ENCODE measurements at regions not wholly inside any gene's neighbourhood (a gene's known extent, or its start where the extent isn't known, plus 50 kb on each side); places are given as distances from the start of the nearest gene placed in this dataset.
"Not testable (repeated sequence)": the region's sequence is repeated elsewhere in the genome, so short reads cannot be mapped to it uniquely, and the experiment has no call there.

DNA sequence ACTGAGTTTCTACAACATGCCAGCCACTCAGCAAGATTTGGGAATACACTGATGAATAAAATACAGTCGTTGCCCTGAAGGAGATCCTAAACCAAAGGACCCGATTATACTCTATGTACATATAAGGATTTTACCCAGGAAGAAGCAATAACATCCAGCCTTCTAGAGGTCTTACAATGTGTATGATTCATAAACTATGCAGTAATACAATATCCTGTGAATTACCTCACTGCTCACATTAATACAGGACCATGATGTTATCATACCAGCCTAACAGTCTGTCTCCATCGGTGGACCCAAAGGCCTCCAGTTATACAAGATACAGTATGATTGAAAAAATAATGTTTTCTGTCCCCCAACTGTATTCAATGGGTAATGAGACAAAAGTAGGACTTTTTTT, 310.5 kb upstream of the TRPM3 start:
- DNase-seq: no peak
- H3K4me3 Mint-ChIP-seq: no peak overlapping the region
- H3K27ac Mint-ChIP-seq: no peak overlapping the region
- H3K27me3 Mint-ChIP-seq: peaks cover 7% of the 10 kb centered on the region
- H3K36me3 Mint-ChIP-seq (ENCODE audit: low read depth): no peaks in the 10 kb centered on the region
- H3K9me3 Mint-ChIP-seq: peaks cover 2% of the 10 kb centered on the region
- H3K4me1 Mint-ChIP-seq (ENCODE audit: low read depth): no peaks in the 10 kb centered on the region

DNA sequence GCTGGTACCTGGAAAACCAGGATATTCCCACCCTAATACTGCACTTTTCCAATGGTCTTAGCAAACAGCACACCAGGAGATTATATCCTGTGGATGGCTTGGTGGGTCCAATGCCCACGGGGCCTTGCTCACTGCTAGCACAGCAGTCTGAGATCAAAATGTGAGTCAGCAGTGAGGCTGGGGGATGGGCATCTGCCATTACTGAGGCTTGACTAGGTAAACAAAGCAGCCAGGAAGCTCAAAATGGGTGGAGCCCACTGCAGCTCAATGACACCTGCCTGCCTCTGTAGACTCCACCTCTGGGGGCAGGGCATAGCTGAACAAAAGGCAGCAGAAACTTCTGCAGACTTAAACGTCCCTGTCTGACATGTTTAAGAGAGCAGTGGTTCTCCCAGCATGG, 285.9 kb upstream of the TRPM3 start:
- not testable (repeated sequence) for H3K36me3 Mint-ChIP-seq (ENCODE audit: low read depth); DNase-seq; H3K9me3 Mint-ChIP-seq; H3K27ac Mint-ChIP-seq; H3K4me1 Mint-ChIP-seq (ENCODE audit: low read depth); H3K4me3 Mint-ChIP-seq; H3K27me3 Mint-ChIP-seq

DNA sequence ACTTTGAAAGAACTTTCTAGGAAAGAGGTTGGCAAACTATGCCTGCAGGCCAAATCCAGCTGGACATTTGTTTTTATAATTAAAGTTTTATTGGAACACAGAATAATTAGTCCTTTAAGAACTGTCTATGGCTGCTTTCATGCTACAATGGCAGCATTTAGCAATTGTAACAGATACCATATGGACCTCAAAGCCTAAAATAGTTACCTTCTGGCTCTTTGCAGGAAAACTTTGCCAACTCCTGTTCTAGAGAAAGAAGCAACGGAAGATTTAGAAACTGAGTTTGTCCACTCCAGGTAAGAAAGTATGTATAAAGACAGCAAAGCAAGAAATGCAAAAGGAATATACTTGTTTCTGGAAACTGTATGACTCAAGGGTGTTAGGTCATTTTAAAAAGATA, 281.7 kb upstream of the TRPM3 start:
- Mint-ChIP-seq H3K27ac (no peak overlapping the region), H3K4me1 (ENCODE audit: low read depth) (no peaks in the 10 kb centered on the region)

DNA sequence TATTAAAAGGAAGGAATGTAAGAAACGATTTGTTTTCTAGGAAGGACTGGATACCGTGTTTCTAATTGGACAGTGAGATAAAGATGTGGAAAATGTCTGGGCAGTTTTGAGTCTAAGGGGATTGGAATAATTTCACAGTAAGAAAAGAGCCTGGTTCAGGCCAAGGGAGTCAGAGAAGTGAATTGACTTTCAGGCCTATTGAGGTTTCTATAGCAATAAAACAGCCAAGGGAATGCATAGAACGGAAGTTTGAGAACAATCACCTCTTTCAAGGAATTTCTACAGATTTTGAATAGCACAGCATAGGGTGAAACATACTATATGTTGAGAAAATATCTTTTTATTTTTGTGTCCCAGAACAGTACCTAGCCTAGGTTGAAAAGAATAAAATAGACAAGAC, 271.6 kb upstream of the TRPM3 start:
- H3K9me3 Mint-ChIP-seq: no peaks in the 10 kb centered on the region

More for the DNA sequence above, 281.7 kb upstream of the TRPM3 start:
- H3K36me3 Mint-ChIP-seq (ENCODE audit: low read depth): no peaks in the 10 kb centered on the region
- no peak for DNase-seq
- no peaks in the 10 kb centered on the region for H3K9me3 Mint-ChIP-seq
- peaks cover 11% of the 10 kb centered on the region for H3K27me3 Mint-ChIP-seq
- H3K4me3 Mint-ChIP-seq: no peak overlapping the region

DNA sequence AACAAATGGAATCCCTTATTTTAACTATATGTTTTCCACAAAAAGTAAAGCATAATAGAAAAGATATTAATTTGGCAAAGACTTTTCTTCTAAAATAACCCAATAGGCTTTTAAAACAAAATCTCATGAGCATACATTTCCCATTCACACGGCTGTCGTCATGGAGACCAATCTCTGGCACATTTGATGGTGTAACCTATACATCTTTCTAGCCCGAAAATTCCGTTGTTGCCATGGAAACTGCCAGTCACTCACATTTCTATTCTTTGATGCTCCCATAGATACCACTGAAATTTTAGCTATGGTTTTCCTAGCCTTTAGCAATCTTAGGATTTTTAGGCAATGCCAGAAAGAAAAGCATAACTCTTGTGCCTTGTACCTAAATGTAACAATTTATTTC, 262.9 kb upstream of the TRPM3 start:
- Mint-ChIP-seq H3K27ac (no peak overlapping the region), H3K36me3 (ENCODE audit: low read depth) (no peaks in the 10 kb centered on the region), H3K27me3 (no peaks in the 10 kb centered on the region), H3K4me1 (ENCODE audit: low read depth) (no peaks in the 10 kb centered on the region), H3K9me3 (no peaks in the 10 kb centered on the region), H3K4me3 (no peak overlapping the region)
- DNase-seq: no peak

More for the DNA sequence above, 271.6 kb upstream of the TRPM3 start:
- Mint-ChIP-seq H3K36me3 (ENCODE audit: low read depth) (no peaks in the 10 kb centered on the region), H3K4me3 (no peak overlapping the region), H3K27me3 (peaks cover 9% of the 10 kb centered on the region), H3K4me1 (ENCODE audit: low read depth) (no peaks in the 10 kb centered on the region), H3K27ac (no peak overlapping the region)
- DNase-seq: no peak

DNA sequence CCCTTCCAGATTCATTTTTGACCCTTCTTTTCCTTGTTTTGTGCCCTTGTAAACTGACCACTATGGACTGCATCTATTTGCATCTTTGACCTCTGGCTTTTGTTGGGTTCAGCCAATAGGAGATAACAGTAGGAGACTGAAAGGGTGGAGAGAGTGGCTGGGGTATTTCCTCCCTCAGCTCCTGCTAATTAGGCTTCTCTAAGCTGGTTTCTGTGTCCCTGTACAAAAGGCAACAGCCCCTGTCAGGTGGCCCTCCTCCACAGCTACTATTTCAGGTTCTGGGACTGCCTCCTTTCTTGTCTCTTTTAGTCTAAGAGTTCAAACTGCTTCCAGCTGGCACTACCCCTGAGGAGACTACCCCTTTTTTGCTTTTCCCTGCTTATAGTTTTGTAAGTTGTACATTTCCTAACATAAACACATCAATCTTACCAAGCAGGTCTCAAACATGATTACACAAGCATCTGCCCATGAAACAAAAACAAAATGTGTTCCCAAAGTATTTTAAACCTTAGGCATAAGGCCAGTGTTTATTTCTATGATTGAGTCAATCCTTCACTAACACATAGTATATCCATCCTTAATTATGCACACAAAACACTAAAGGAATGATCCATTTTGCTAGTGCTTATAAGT, 262.0 kb upstream of the TRPM3 start:
- Mint-ChIP-seq H3K36me3 (ENCODE audit: low read depth) (no peaks in the 10 kb centered on the region), H3K4me1 (ENCODE audit: low read depth) (no peaks in the 10 kb centered on the region), H3K27ac (no peak overlapping the region), H3K4me3 (no peak overlapping the region), H3K27me3 (no peaks in the 10 kb centered on the region), H3K9me3 (no peaks in the 10 kb centered on the region)
- DNase-seq: no peak

DNA sequence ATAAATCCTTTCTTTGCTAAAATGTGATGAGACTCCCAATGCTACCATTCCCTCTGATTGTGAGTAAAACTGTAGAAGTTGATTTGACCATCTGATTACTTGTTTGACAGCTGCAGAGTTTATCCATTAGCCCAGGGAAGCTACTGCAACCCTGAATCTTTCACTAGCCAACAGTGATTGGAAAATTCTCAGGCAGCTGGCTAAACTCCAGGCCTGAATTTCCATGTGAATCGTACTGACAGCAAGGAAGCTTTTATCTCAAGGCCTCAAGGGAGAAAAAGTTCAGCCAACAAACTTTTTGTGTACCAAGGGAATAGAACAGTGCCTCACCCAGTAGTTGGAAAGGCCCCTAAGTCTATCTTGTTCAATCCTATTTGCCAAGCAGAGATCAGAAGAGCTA, 246.7 kb upstream of the TRPM3 start:
- Mint-ChIP-seq H3K27me3 (peaks cover 12% of the 10 kb centered on the region), H3K9me3 (no peaks in the 10 kb centered on the region), H3K36me3 (ENCODE audit: low read depth) (no peaks in the 10 kb centered on the region), H3K4me3 (no peak overlapping the region), H3K27ac (no peak overlapping the region), H3K4me1 (ENCODE audit: low read depth) (no peaks in the 10 kb centered on the region)
- no peak for DNase-seq

DNA sequence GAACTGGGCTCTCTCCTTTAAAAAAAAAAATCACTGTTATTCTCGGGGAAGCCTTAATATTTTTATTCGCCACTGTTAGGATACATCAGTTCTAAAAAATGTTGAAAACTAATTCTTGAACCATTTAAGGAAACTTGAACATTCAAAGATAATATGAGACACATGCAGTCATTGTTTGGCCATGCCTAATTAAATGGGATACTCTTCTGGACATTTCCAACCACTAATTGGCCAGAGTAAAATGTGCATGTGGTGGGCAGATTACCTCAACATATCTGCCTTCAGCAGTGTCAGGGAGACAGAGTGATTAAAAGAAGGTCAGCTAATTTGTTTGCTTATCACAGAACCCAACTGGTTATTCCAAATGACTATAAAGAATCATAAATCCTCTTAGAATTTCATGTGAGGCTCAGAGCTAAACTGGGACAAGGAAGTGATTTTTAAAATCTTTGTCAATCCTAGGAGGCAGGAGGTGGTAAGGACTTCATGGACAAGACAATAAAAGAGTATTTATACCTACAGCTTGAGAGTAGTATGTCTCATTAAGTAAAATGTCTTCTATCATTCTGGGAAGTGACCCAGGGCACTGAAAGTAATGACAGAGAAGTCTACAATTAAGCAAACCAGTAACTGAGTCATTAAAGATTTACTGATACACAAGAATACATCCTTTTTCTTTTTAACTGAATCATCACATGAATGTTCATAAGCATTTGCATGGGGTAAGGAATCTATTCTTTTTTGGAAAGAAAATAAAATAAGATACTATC, 242.9 kb upstream of the TRPM3 start:
- Mint-ChIP-seq H3K27ac (no peak overlapping the region), H3K9me3 (no peaks in the 10 kb centered on the region), H3K4me3 (no peak overlapping the region), H3K27me3 (no peaks in the 10 kb centered on the region), H3K4me1 (ENCODE audit: low read depth) (no peaks in the 10 kb centered on the region), H3K36me3 (ENCODE audit: low read depth) (no peaks in the 10 kb centered on the region)
- no peak for DNase-seq

DNA sequence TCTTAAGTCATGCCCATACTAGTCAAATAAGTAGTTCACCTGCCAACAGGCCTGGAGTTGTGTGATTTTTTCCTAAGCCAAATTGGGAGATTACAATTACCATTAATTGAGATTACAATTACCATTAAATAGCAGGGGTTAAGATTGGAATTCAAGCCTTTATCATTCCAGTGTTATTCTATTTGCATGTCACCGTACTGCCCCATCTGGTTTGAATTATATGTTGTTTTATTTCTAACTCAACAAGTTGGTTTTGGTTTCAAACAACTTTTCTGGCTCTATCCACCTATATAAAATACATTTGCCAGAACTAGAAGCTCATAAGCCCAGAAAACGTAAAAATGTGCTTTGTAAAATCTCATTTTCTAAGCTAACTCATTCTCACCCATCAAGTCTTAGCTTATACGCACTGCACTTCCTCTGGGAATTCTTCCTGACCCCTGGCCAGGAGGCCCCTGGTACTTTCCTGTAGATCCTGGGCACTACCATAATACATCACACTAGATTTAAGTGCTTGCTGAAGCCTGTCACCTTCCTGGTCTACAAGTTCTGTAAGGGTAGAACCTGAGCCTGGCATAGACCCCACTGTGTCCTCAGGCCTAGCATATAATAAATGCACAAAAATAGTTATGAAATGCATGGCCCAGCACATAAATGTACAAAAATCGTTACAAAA, 242.0 kb upstream of the TRPM3 start:
- Mint-ChIP-seq H3K36me3 (ENCODE audit: low read depth) (no peaks in the 10 kb centered on the region), H3K9me3 (no peaks in the 10 kb centered on the region), H3K27ac (no peak overlapping the region), H3K4me1 (ENCODE audit: low read depth) (no peaks in the 10 kb centered on the region), H3K4me3 (no peak overlapping the region), H3K27me3 (peaks cover under 1% of the 10 kb centered on the region)
- no peak for DNase-seq

DNA sequence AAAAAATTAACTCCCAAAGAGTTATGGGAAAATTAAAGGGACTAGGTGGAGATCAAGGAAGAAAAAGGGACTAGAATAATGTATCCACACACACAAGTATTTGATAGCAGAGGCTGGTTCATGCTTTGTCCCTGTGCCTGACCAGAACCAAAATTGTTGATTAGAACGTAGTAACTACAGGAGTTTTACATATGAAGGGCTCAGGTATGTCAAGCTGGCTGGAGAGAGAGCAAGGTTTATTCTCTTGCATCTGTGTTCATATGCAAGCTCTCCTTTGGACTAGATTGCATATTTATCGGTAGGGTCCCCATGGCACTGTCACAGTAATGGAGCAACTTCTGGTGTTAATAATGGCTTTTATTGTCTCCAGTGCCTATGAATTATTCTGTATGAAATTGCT, 239.9 kb upstream of the TRPM3 start:
- H3K4me3 Mint-ChIP-seq: no peak overlapping the region
- no peak for DNase-seq
- H3K27ac Mint-ChIP-seq: no peak overlapping the region
- no peaks in the 10 kb centered on the region for H3K4me1 Mint-ChIP-seq (ENCODE audit: low read depth)
- no peaks in the 10 kb centered on the region for H3K9me3 Mint-ChIP-seq
- H3K36me3 Mint-ChIP-seq (ENCODE audit: low read depth): no peaks in the 10 kb centered on the region
- peaks cover 2% of the 10 kb centered on the region for H3K27me3 Mint-ChIP-seq

DNA sequence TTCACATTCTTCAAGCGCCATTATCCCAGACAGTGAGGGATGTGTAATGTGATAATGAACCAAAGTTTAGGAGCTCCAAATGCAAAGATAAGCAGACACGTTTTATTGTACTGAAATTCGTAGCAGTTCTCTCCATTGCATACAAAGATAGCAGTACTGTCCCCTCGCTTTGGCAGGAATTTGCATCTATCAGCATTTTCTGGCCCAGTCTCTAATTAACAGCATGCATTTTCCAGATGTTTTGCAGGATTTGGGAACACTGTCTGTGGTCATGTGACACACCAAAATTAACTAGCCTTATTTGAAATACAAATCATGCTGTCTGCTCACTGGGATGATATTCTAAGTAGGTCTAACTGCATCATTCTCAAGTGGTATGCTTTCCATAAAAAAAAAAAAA, 235.9 kb upstream of the TRPM3 start:
- Mint-ChIP-seq H3K27ac (no peak overlapping the region), H3K36me3 (ENCODE audit: low read depth) (no peaks in the 10 kb centered on the region), H3K27me3 (peaks cover 2% of the 10 kb centered on the region), H3K4me1 (ENCODE audit: low read depth) (no peaks in the 10 kb centered on the region), H3K4me3 (no peak overlapping the region), H3K9me3 (no peaks in the 10 kb centered on the region)
- no peak for DNase-seq

DNA sequence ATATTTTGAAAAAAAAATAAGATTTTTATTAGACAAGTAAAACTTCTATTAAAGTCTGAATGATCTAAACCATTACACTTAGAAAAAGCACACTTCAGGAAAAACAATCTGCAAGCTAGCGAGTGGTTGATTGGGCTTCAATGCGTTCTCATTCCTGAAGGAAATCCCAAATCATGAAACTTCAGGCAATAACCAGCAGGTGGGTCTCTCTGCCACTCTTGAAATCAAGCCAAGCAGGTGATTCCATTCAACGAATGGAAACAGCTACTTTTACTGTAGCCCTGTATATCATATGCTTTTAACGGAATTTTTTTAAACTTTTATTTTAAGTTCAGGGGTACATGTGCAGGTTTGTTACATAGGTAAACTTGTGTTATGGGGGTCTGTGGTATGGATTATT, 234.5 kb upstream of the TRPM3 start:
- Mint-ChIP-seq H3K27ac (no peak overlapping the region), H3K4me3 (no peak overlapping the region), H3K27me3 (peaks cover 2% of the 10 kb centered on the region), H3K9me3 (no peaks in the 10 kb centered on the region), H3K4me1 (ENCODE audit: low read depth) (no peaks in the 10 kb centered on the region), H3K36me3 (ENCODE audit: low read depth) (no peaks in the 10 kb centered on the region)
- no peak for DNase-seq

DNA sequence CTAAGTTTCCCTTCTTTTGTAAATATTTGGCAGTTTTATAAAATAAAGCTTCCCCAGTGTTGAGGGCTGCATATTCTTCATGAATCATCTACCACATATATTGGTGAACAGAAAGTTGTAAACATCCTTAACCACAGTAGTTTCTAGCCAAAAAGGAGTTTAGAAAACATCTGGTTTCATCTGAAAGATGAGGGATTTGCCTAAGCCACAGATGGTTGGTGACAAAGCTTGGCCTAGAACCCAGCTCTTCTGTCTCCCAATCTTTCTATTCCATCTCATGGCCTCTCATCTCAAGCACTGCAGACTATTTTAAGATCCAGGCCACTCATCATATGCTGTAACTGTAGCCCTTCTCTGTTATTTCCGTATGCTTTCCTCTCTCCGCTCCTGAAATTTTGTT, 232.3 kb upstream of the TRPM3 start:
- Mint-ChIP-seq H3K36me3 (ENCODE audit: low read depth) (no peaks in the 10 kb centered on the region), H3K9me3 (no peaks in the 10 kb centered on the region), H3K27me3 (peaks cover 2% of the 10 kb centered on the region), H3K27ac (no peak overlapping the region), H3K4me1 (ENCODE audit: low read depth) (no peaks in the 10 kb centered on the region), H3K4me3 (no peak overlapping the region)
- DNase-seq: no peak

DNA sequence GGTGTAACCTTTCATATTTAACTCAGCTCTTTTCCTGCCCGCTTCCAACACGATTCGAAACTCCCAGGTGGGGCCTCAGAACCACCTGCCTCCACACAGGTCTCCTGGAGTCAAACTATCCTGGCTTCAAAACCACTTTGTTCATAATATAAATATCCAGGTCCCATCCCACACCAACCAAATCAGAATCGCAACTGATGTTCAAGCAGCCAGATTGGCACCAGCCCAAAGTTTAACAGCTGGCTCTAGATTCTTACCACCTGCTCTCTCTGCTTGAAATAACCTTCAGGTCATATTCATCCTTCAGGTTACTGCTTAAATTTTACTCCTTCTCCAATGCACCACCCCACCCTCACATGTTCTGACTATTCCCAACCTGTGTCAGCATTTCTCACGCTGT, 231.4 kb upstream of the TRPM3 start:
- no peaks in the 10 kb centered on the region for H3K4me1 Mint-ChIP-seq (ENCODE audit: low read depth)
- DNase-seq: no peak
- H3K36me3 Mint-ChIP-seq (ENCODE audit: low read depth): no peaks in the 10 kb centered on the region
- no peaks in the 10 kb centered on the region for H3K27me3 Mint-ChIP-seq
- H3K9me3 Mint-ChIP-seq: no peaks in the 10 kb centered on the region
- H3K4me3 Mint-ChIP-seq: no peak overlapping the region
- no peak overlapping the region for H3K27ac Mint-ChIP-seq

DNA sequence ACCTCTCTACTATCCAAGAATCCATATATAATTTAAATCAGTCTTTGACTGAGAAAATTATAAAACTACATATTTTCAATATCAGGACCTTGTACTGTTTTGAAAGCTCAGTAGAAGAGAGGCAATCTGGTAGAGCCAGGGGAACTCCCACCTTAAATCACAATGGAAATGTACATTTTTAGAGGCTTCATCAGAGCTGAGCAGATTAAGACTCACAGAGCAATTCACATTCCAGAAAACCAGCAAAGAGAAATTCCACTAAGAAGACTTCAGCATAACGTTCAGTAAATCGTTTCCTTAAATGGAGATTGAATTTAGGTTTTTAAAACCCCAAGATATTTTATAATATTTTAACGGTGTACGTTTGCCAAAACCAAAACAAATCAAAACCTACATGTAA, 227.8 kb upstream of the TRPM3 start:
- no peaks in the 10 kb centered on the region for H3K9me3 Mint-ChIP-seq
- no peak overlapping the region for H3K27ac Mint-ChIP-seq

More for the DNA sequence above, 227.8 kb upstream of the TRPM3 start:
- no peak for DNase-seq
- H3K36me3 Mint-ChIP-seq (ENCODE audit: low read depth): no peaks in the 10 kb centered on the region
- no peak overlapping the region for H3K4me3 Mint-ChIP-seq
- no peaks in the 10 kb centered on the region for H3K4me1 Mint-ChIP-seq (ENCODE audit: low read depth)
- H3K27me3 Mint-ChIP-seq: no peaks in the 10 kb centered on the region
